ENCODE measurements at regions not wholly inside any gene's neighbourhood (a gene's known extent, or its start where the extent isn't known, plus 50 kb on each side); places are given as distances from the start of the nearest gene placed in this dataset.

GRCh38 chr11:115617767-115618166 lies 113.6 kb upstream of the CADM1 start (continued):
- TF ChIP-seq AKNA (CRISPR knock-in tag; IDR thresholded peaks at IDR 0.05; ENCODE audit: borderline replicate concordance) (no peak), E2F5 (CRISPR knock-in tag; conservative IDR thresholded peaks at IDR 0.05) (no peak), KMT2A (CRISPR knock-in tag; IDR thresholded peaks at IDR 0.05) (no peak), U2AF2 (IDR thresholded peaks at IDR 0.05; ENCODE audit: low read depth, low read length) (no peak), ZNF678 (CRISPR knock-in tag; IDR thresholded peaks at IDR 0.05) (no peak), ZNF33B (CRISPR knock-in tag; IDR thresholded peaks at IDR 0.05) (no peak), ZNF510 (CRISPR knock-in tag; IDR thresholded peaks at IDR 0.05; ENCODE audit: low read depth) (no peak), THAP9 (CRISPR knock-in tag; IDR thresholded peaks at IDR 0.05; ENCODE audit: borderline replicate concordance) (no peak), ZNF598 (CRISPR knock-in tag; IDR thresholded peaks at IDR 0.05; ENCODE audit: borderline replicate concordance) (no peak), SIX1 (CRISPR knock-in tag; IDR thresholded peaks at IDR 0.05; ENCODE audit: borderline replicate concordance) (no peak)

Data from HepG2 (cell line).